Stomach smooth muscle (tissue), 2 donors: ENCODE measurements at regions not wholly inside any gene's neighbourhood (a gene's known extent, or its start where the extent isn't known, plus 50 kb on each side); places are given as distances from the start of the nearest gene placed in this dataset.
A peak's percentile ranks its signal among the peaks of the same experiment; 100 is the strongest.
"Not testable (repeated sequence)": the region's sequence is repeated elsewhere in the genome, so short reads cannot be mapped to it uniquely, and the experiment has no call there.

ENCODE experiments used
- H3K27ac ChIP-seq: one replicate; pipeline ENCODE4 v1.7.0; 2013; ENCODE audit warnings: mild to moderate bottlenecking, low read length, inconsistent platforms
- H3K27me3 ChIP-seq, 2 donors: one replicate each; pipeline ENCODE4 v1.7.0; 2013; ENCODE audit warnings: low read length in 2 of 2; ENCODE audit not compliant: insufficient read depth in 2 of 2, control insufficient read depth in 1 of 2
- H3K36me3 ChIP-seq, 2 donors: one replicate each; pipeline ENCODE4 v1.7.0; 2013; ENCODE audit warnings: low read length in 2 of 2; ENCODE audit not compliant: control insufficient read depth in 2 of 2, insufficient read depth in 2 of 2
- H3K4me1 ChIP-seq: one replicate; pipeline ENCODE4 v1.7.0; 2013; ENCODE audit warnings: low read length; ENCODE audit not compliant: control insufficient read depth, insufficient read depth
- H3K4me3 ChIP-seq, 2 donors: one replicate each; pipeline ENCODE4 v1.7.0; 2013; ENCODE audit warnings: low read length in 2 of 2
- H3K9ac ChIP-seq, 2 donors: one replicate each; pipeline ENCODE4 v1.7.0; 2013; ENCODE audit warnings: low read length in 2 of 2, mild to moderate bottlenecking in 1 of 2
- H3K9me3 ChIP-seq, 2 donors: one replicate each; pipeline ENCODE4 v1.7.0; 2013; ENCODE audit warnings: low read length in 2 of 2; ENCODE audit not compliant: control insufficient read depth in 2 of 2
- donor health status: healthy.
- donor health status: Pancreatic carcinoma.

DNA sequence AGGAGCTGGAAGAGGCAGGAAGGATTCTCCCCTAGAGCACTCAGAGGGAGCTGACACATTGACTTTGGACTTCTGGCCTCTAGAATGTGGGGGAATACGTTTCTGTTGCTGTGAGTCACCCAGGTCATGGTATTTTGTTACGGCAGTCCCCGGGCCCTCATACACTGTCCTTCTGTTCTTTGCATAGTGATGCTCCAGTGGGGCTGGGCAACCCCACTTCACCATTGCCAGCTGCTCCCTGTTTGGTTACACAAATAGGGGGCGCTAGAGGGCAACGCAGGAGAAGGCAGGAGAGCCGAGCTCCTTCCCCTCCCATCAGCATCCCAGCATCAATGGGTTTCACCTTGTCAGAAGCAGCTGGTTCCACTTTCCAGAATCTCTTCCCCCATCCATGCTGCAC, 257.7 kb upstream of the FOXF1 start:
- Histone ChIP-seq H3K4me3 (no peak overlapping the region), H3K27ac (no peak overlapping the region), H3K9ac (no peak overlapping the region), H3K27me3 (no peaks in the 10 kb centered on the region), H3K9me3 (no peaks in the 10 kb centered on the region), H3K4me1 (peaks cover 2% of the 10 kb centered on the region), H3K36me3 (no peaks in the 10 kb centered on the region)

DNA sequence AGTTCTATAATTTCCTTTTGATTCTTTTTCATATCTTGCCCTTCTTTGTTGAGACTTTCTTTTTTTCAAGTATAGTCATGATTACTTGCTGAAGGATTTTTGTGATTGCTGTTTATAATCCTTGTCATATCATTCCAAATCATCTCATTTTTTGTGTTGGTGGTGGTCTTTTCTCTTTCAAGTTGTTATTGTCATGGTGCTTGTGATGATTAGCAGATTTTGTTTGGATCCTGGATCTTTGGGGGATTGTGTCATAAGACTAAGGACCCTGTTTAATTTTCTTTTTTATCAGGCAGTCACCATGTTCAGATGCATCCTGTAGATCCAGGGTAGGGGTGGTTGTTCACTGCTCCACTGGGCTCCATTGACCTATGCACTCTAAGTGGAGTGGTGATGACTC, 254.4 kb upstream of the FOXF1 start:
- Histone ChIP-seq H3K27ac (no peak overlapping the region), H3K4me1 (peaks cover 7% of the 10 kb centered on the region), H3K4me3 (no peak overlapping the region), H3K36me3 (no peaks in the 10 kb centered on the region), H3K27me3 (no peaks in the 10 kb centered on the region), H3K9ac (no peak overlapping the region), H3K9me3 (no peaks in the 10 kb centered on the region)

DNA sequence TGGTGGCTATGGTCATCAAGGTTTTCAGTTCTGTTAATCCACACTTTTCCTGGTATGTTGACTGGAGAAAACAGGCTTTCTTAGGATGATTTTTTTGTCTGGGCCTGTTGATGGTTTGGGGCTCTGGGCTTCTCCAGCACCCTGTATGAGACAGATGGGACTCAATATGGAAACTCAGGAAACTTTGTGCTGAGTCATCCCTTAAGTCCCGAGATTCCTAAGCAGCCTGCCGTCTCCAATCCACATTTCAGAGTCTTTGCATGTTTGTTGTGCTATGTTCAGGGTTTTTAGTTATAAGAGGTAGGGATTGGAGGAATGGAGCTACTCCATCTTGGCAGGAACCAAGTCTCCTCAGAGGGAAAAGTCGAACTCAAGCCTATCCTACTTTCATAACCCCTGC, 253.3 kb upstream of the FOXF1 start:
- Histone ChIP-seq H3K27me3 (no peaks in the 10 kb centered on the region), H3K9me3 (no peaks in the 10 kb centered on the region), H3K36me3 (no peaks in the 10 kb centered on the region), H3K4me3 (no peak overlapping the region), H3K9ac (no peak overlapping the region), H3K4me1 (peaks cover 6% of the 10 kb centered on the region), H3K27ac (no peak overlapping the region)

- Histone ChIP-seq H3K9me3 (no peaks in the 10 kb centered on the region), H3K4me1 (peaks cover 5% of the 10 kb centered on the region), H3K4me3 (no peak overlapping the region), H3K27me3 (no peaks in the 10 kb centered on the region), H3K27ac (no peak overlapping the region), H3K9ac (no peak overlapping the region), H3K36me3 (no peaks in the 10 kb centered on the region)
Observed at GRCh38 chr16:86257546-86257945, 252.8 kb upstream of the FOXF1 start.

GRCh38 chr16:86258713-86259112, 251.6 kb upstream of the FOXF1 start:
- H3K36me3 ChIP-seq: no peaks in the 10 kb centered on the region
- peak overlapping the region; percentile 25 for H3K27ac ChIP-seq
- peaks cover 5% of the 10 kb centered on the region for H3K4me1 ChIP-seq
- no peaks in the 10 kb centered on the region for H3K27me3 ChIP-seq
- no peak overlapping the region for H3K9ac ChIP-seq
- no peak overlapping the region for H3K4me3 ChIP-seq
- no peaks in the 10 kb centered on the region for H3K9me3 ChIP-seq

GRCh38 chr16:86259499-86259898, 250.8 kb upstream of the FOXF1 start:
- H3K9me3 ChIP-seq: no peaks in the 10 kb centered on the region
- no peak overlapping the region for H3K4me3 ChIP-seq
- no peaks in the 10 kb centered on the region for H3K27me3 ChIP-seq
- H3K36me3 ChIP-seq: no peaks in the 10 kb centered on the region
- peak overlapping the region; percentile 25 for H3K27ac ChIP-seq
- H3K4me1 ChIP-seq: peaks cover 5% of the 10 kb centered on the region
- no peak overlapping the region for H3K9ac ChIP-seq

- no peak overlapping the region for H3K27ac ChIP-seq
- no peak overlapping the region for H3K4me3 ChIP-seq
- no peaks in the 10 kb centered on the region for H3K9me3 ChIP-seq
- peaks cover 5% of the 10 kb centered on the region for H3K4me1 ChIP-seq
- H3K36me3 ChIP-seq: no peaks in the 10 kb centered on the region
- H3K9ac ChIP-seq: no peak overlapping the region
- no peaks in the 10 kb centered on the region for H3K27me3 ChIP-seq
Observed at GRCh38 chr16:86261379-86261778, 248.9 kb upstream of the FOXF1 start.

GRCh38 chr16:86267657-86268056, 242.7 kb upstream of the FOXF1 start:
- not testable (repeated sequence) for H3K9me3 ChIP-seq, H3K27ac ChIP-seq, H3K9ac ChIP-seq, H3K4me1 ChIP-seq, H3K27me3 ChIP-seq, H3K4me3 ChIP-seq, H3K36me3 ChIP-seq

DNA sequence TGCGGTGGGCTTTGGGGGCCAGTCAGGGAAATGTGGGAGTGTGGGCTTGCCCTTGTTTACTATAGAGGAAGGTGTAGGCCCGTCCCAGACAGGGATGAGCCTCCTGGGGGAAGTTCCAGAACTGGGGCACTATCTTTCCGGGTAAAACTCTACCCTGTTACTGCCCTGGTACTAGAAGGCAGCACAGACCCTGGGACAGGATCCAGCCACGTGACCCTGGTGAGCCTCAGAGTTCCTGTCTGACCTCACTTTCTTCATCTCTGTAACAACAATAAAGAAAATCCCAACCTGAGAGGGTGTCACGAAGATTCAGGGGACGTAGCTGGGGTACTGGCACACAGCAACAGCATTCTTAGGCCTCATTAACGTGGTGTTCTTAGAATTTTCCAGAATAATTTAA, 239.6 kb upstream of the FOXF1 start:
- no peak overlapping the region for H3K4me3 ChIP-seq
- H3K9me3 ChIP-seq: no peaks in the 10 kb centered on the region
- peaks cover 3% of the 10 kb centered on the region for H3K4me1 ChIP-seq
- no peak overlapping the region for H3K9ac ChIP-seq
- H3K27ac ChIP-seq: no peak overlapping the region
- peaks cover 6 to 9% of the 10 kb centered on the region in 2 donors for H3K36me3 ChIP-seq
- no peaks in the 10 kb centered on the region for H3K27me3 ChIP-seq

DNA sequence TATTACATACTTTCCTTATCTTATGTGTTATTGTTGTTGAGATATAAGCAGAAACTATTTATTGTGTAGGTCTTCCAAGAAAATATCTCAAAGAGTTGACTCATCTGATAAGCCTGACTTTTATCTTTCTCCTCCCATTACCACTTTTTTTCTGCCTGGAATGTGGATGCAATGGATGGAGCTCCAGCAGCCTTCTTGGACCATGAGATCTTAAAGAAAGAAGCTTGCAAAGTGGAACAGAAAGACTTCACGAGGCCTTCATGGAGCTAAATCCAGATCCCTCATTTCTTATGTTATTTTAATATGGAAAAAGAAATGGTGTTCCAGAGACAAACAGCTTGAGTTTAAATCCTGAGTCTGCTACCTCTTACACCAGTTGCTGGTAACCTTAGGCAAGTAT, 237.6 kb upstream of the FOXF1 start:
- Histone ChIP-seq H3K27ac (no peak overlapping the region), H3K9me3 (no peaks in the 10 kb centered on the region), H3K36me3 (peaks cover 6 to 9% of the 10 kb centered on the region in 2 donors), H3K27me3 (no peaks in the 10 kb centered on the region), H3K4me3 (no peak overlapping the region), H3K4me1 (peaks cover 3% of the 10 kb centered on the region), H3K9ac (no peak overlapping the region)

- Histone ChIP-seq H3K9ac (no peak overlapping the region), H3K4me1 (peaks cover 7% of the 10 kb centered on the region), H3K27me3 (no peaks in the 10 kb centered on the region), H3K9me3 (no peaks in the 10 kb centered on the region), H3K4me3 (no peak overlapping the region), H3K27ac (no peak overlapping the region), H3K36me3 (peaks cover 3 to 9% of the 10 kb centered on the region in 2 donors)
Observed at GRCh38 chr16:86277221-86277620, 233.1 kb upstream of the FOXF1 start.

DNA sequence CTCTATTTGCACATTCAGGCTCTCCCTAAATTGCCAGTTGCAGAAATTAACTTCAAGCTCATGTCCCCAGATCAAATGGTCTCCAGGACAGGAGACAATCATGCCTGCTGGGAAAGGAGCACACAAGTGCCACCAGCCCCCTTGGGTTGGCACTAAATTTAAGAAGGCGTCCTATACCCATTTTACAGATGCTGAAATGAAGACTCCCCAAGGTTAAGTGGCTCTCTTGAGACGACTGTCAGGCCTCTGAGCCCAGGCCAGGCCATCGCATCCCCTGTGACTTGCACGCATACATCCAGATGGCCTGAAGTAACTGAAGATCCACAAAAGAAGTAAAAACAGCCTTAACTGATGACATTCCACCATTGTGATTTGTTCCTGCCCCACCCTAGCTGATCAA, 232.5 kb upstream of the FOXF1 start:
- not testable (repeated sequence) for H3K27ac ChIP-seq, H3K4me1 ChIP-seq, H3K9me3 ChIP-seq, H3K9ac ChIP-seq, H3K36me3 ChIP-seq, H3K27me3 ChIP-seq, H3K4me3 ChIP-seq
